ENCODE measurements at regions not wholly inside any gene's neighbourhood (a gene's known extent, or its start where the extent isn't known, plus 50 kb on each side); places are given as distances from the start of the nearest gene placed in this dataset.

GRCh38 chr16:56140645-56141044, 50.6 kb upstream of the GNAO1 start:
- DNase-seq (ENCODE audit: low read depth in 1 of 2, low spot score in 1 of 2): no peak

GRCh38 chr16:56137269-56137668, 54.0 kb upstream of the GNAO1 start:
- DNase-seq (ENCODE audit: low read depth in 1 of 2, low spot score in 1 of 2): no peak

- DNase-seq (ENCODE audit: low read depth in 1 of 2, low spot score in 1 of 2): no peak
Observed at GRCh38 chr16:56136256-56136655, 55.0 kb upstream of the GNAO1 start.

- DNase-seq (ENCODE audit: low read depth in 1 of 2, low spot score in 1 of 2): no peak
Observed at GRCh38 chr16:56134790-56135189, 56.5 kb upstream of the GNAO1 start.

GRCh38 chr16:56125922-56126321, 65.4 kb upstream of the GNAO1 start:
- no peak for DNase-seq (ENCODE audit: low read depth in 1 of 2, low spot score in 1 of 2)

GRCh38 chr16:56122251-56122650, 69.0 kb upstream of the GNAO1 start:
- no peak for DNase-seq (ENCODE audit: low read depth in 1 of 2, low spot score in 1 of 2)

- no peak for DNase-seq (ENCODE audit: low read depth in 1 of 2, low spot score in 1 of 2)
Observed at GRCh38 chr16:56121156-56121500, 70.2 kb upstream of the GNAO1 start.

GRCh38 chr16:56120447-56121155, 70.7 kb upstream of the GNAO1 start:
- no peak for DNase-seq (ENCODE audit: low read depth in 1 of 2, low spot score in 1 of 2)

GRCh38 chr16:56119133-56119532, 72.2 kb upstream of the GNAO1 start:
- DNase-seq (ENCODE audit: low read depth in 1 of 2, low spot score in 1 of 2): no peak

GRCh38 chr16:56116577-56116964, 74.7 kb upstream of the GNAO1 start:
- no peak for DNase-seq (ENCODE audit: low read depth in 1 of 2, low spot score in 1 of 2)

GRCh38 chr16:56115817-56116576, 75.3 kb upstream of the GNAO1 start:
- DNase-seq (ENCODE audit: low read depth in 1 of 2, low spot score in 1 of 2): no peak

GRCh38 chr16:56113223-56113622, 78.1 kb upstream of the GNAO1 start:
- no peak for DNase-seq (ENCODE audit: low read depth in 1 of 2, low spot score in 1 of 2)

- no peak for DNase-seq (ENCODE audit: low read depth in 1 of 2, low spot score in 1 of 2)
Observed at GRCh38 chr16:56111100-56111499, 80.2 kb upstream of the GNAO1 start.

- DNase-seq (ENCODE audit: low read depth in 1 of 2, low spot score in 1 of 2): no peak
Observed at GRCh38 chr16:56109994-56110393, 81.3 kb upstream of the GNAO1 start.

GRCh38 chr16:56109205-56109604, 82.1 kb upstream of the GNAO1 start:
- no peak for DNase-seq (ENCODE audit: low read depth in 1 of 2, low spot score in 1 of 2)

GRCh38 chr16:56108724-56109123, 82.6 kb upstream of the GNAO1 start:
- no peak for DNase-seq (ENCODE audit: low read depth in 1 of 2, low spot score in 1 of 2)

- DNase-seq (ENCODE audit: low read depth in 1 of 2, low spot score in 1 of 2): no peak
Observed at GRCh38 chr16:56108056-56108471, 83.2 kb upstream of the GNAO1 start.

- DNase-seq (ENCODE audit: low read depth in 1 of 2, low spot score in 1 of 2): no peak
Observed at GRCh38 chr16:56106527-56106926, 84.8 kb upstream of the GNAO1 start.

GRCh38 chr16:56102906-56103305, 88.4 kb upstream of the GNAO1 start:
- no peak for DNase-seq (ENCODE audit: low read depth in 1 of 2, low spot score in 1 of 2)

- no peak for DNase-seq (ENCODE audit: low read depth in 1 of 2, low spot score in 1 of 2)
Observed at GRCh38 chr16:56102183-56102686, 89.1 kb upstream of the GNAO1 start.

GRCh38 chr16:56101480-56101879, 89.8 kb upstream of the GNAO1 start:
- DNase-seq (ENCODE audit: low read depth in 1 of 2, low spot score in 1 of 2): no peak

- DNase-seq (ENCODE audit: low read depth in 1 of 2, low spot score in 1 of 2): no peak
Observed at GRCh38 chr16:56097306-56097705, 94.0 kb upstream of the GNAO1 start.

- no peak for DNase-seq (ENCODE audit: low read depth in 1 of 2, low spot score in 1 of 2)
Observed at GRCh38 chr16:56094231-56094630, 97.1 kb upstream of the GNAO1 start.

All from stimulated activated CD4-positive, alpha-beta T cell treated with anti-CD3 and anti-CD28 coated beads, Interleukin-15, amount 100 ng/mL, for 1 hour (primary cell).